Kidney (tissue), 13 donors: ENCODE measurements at regions not wholly inside any gene's neighbourhood (a gene's known extent, or its start where the extent isn't known, plus 50 kb on each side); places are given as distances from the start of the nearest gene placed in this dataset.

ENCODE experiments used
- DNase-seq, 5 donors: peaks; one replicate each; pipeline ENCODE4 v3.0.0-alpha.2; 2013 to 2020
- FAIRE-seq: peaks from 2 replicates; lab custom pipeline; 2012; peaks lifted over from hg19 to GRCh38; lab: Jason Lieb, UNC
- H3K27ac ChIP-seq, 2 donors: one replicate each; pipeline ENCODE4 v1.7.0; 2013; ENCODE audit warnings: low read depth in 2 of 2, low read length in 2 of 2, inconsistent platforms in 1 of 2
- H3K27me3 ChIP-seq: one replicate; pipeline ENCODE4 v1.7.1; 2013; ENCODE audit warnings: low read length, inconsistent platforms; ENCODE audit not compliant: control insufficient read depth, insufficient read depth
- H3K36me3 ChIP-seq, 3 donors: one replicate each; pipeline versions ENCODE4 v1.7.0 to v1.7.1; 2013; ENCODE audit warnings: low read length in 3 of 3, control low read depth in 1 of 3, inconsistent platforms in 1 of 3; ENCODE audit not compliant: insufficient read depth in 3 of 3, control insufficient read depth in 2 of 3
- H3K4me1 ChIP-seq, 3 donors: one replicate each; pipeline versions ENCODE4 v1.7.0 to v1.7.1; 2013; ENCODE audit warnings: low read length in 3 of 3, inconsistent platforms in 1 of 3, low read depth in 1 of 3; ENCODE audit not compliant: control insufficient read depth in 2 of 3, insufficient read depth in 2 of 3
- H3K4me3 ChIP-seq, 3 donors: one replicate each; pipeline versions ENCODE4 v1.7.0 to v1.8.1; 2013; ENCODE audit warnings: low read length in 3 of 3, control low read depth in 1 of 3, inconsistent platforms in 1 of 3
- H3K9ac ChIP-seq, 3 donors: one replicate each; pipeline versions ENCODE4 v1.7.0 to v1.7.1; 2013; ENCODE audit warnings: low read length in 3 of 3, control low read depth in 1 of 3, inconsistent platforms in 1 of 3
- H3K9me3 ChIP-seq, 3 donors: one replicate each; pipeline versions ENCODE4 v1.7.0 to v1.7.1; 2013; ENCODE audit warnings: low read length in 3 of 3, control low read depth in 1 of 3, inconsistent platforms in 1 of 3; ENCODE audit not compliant: control insufficient read depth in 2 of 3, insufficient read depth in 1 of 3
- CTCF ChIP-seq: IDR thresholded peaks from 3 replicates; pipeline ENCODE4 v1.5.1; 2012; ENCODE audit warnings: mild to moderate bottlenecking, moderate library complexity, borderline replicate concordance; ENCODE audit not compliant: insufficient read depth; ENCODE audit errors: extremely low read depth
- intact Hi-C: fragments of 100-400 bp; cut with DNase I; formaldehyde crosslinking; loops from one replicate; pipeline ENCODE4 v1.11.1; 2022
- donor health status: control.
- donor health status: control.
- donor health status: control.
- donor health status: control.
- donor health status: control.
- donor health status: DM: yes; HTN: yes; CAD: no.
- donor health status: Normal renal cell carcinoma (clear cell type).

GRCh38 chr12:67807814-67808213 lies 159.3 kb downstream of the DYRK2 start:
- no peak for TF ChIP-seq CTCF
- FAIRE-seq (no peak), DNase-seq (peak in 1 of 5 donors; percentile 40)
- intact Hi-C loops, result no loop called here
- Histone ChIP-seq H3K27me3 (no peaks in the 10 kb centered on the region), H3K36me3 (no peaks in the 10 kb centered on the region), H3K4me1 (no peaks in the 10 kb centered on the region), H3K9me3 (no peaks in the 10 kb centered on the region), H3K9ac (no peak overlapping the region), H3K4me3 (no peak overlapping the region), H3K27ac (no peak overlapping the region)

- Histone ChIP-seq H3K4me3 (no peak overlapping the region), H3K9me3 (no peaks in the 10 kb centered on the region), H3K4me1 (no peaks in the 10 kb centered on the region), H3K9ac (no peak overlapping the region), H3K27ac (no peak overlapping the region), H3K27me3 (no peaks in the 10 kb centered on the region), H3K36me3 (no peaks in the 10 kb centered on the region)
- DNase-seq (no peak), FAIRE-seq (no peak)
- TF ChIP-seq CTCF, result no peak
- intact Hi-C loops, result no loop called here
These were observed 161.6 kb downstream of the DYRK2 start for GRCh38 chr12:67810166-67810565.

- H3K4me1 ChIP-seq, result no peaks in the 10 kb centered on the region
- no peak overlapping the region for H3K27ac ChIP-seq
- no peaks in the 10 kb centered on the region for H3K9me3 ChIP-seq
- DNase-seq (no peak), FAIRE-seq (no peak)
- no peaks in the 10 kb centered on the region for H3K36me3 ChIP-seq
- intact Hi-C loops, result no loop called here
- TF ChIP-seq CTCF, result no peak
- no peak overlapping the region for H3K9ac ChIP-seq
- H3K4me3 ChIP-seq, result no peak overlapping the region
- no peaks in the 10 kb centered on the region for H3K27me3 ChIP-seq
These were observed 163.2 kb downstream of the DYRK2 start for GRCh38 chr12:67811437-67812361.
